Fibroblast of lung (primary cell): ENCODE measurements at regions not wholly inside any gene's neighbourhood (a gene's known extent, or its start where the extent isn't known, plus 50 kb on each side); places are given as distances from the start of the nearest gene placed in this dataset.

ENCODE experiments used
- DNase-seq, 2 donors: peaks; one replicate each; pipeline versions ENCODE4 v3.0.0 to v3.0.0-alpha.2; 2010; ENCODE audit warnings: low read depth in 2 of 2
- H2AFZ ChIP-seq: 2 replicates; pipeline ENCODE4 v1.5.1; 2012; ENCODE audit warnings: low read length, control low read depth, inconsistent platforms
- H3K27ac ChIP-seq: 2 replicates; pipeline ENCODE4 v1.5.1; 2011; ENCODE audit warnings: low read length, control low read depth; ENCODE audit not compliant: insufficient read depth
- H3K27me3 ChIP-seq: 2 replicates; pipeline ENCODE4 v1.5.1; 2011; ENCODE audit warnings: mild to moderate bottlenecking, low read length; ENCODE audit not compliant: control insufficient read depth, insufficient read depth
- H3K36me3 ChIP-seq: 2 replicates; pipeline ENCODE4 v1.5.1; 2011; ENCODE audit warnings: low read length; ENCODE audit not compliant: control insufficient read depth, insufficient read depth
- H3K4me1 ChIP-seq: 2 replicates; pipeline ENCODE4 v1.5.1; 2011; ENCODE audit warnings: low read length; ENCODE audit not compliant: control insufficient read depth, insufficient read depth; ENCODE audit errors: extremely low read depth
- H3K4me2 ChIP-seq: 2 replicates; pipeline ENCODE4 v1.5.1; 2011; ENCODE audit warnings: low read length, control low read depth; ENCODE audit not compliant: insufficient read depth; ENCODE audit errors: extremely low read depth
- H3K4me3 ChIP-seq, 4 experiments: fragments of 200-600 bp in 1 of 4; sonication (generic) in 1 of 4; replicated peaks in 1 of 4; 2 replicates each; pipeline ENCODE4 v1.5.1; 2011 to 2016; ENCODE audit warnings: low read length in 4 of 4, low read depth in 3 of 4, mild to moderate bottlenecking in 3 of 4, control low read depth in 2 of 4, inconsistent platforms in 1 of 4, mixed read lengths in 1 of 4; ENCODE audit not compliant: insufficient read depth in 1 of 4; ENCODE audit errors: control extremely low read depth in 1 of 4
- H3K79me2 ChIP-seq: 2 replicates; pipeline ENCODE4 v1.5.1; 2012; ENCODE audit warnings: mild to moderate bottlenecking, low read length, inconsistent platforms; ENCODE audit not compliant: control insufficient read depth, insufficient read depth
- H3K9ac ChIP-seq: 2 replicates; pipeline ENCODE4 v1.5.1; 2011; ENCODE audit warnings: mild to moderate bottlenecking, low read length, control low read depth; ENCODE audit not compliant: insufficient read depth
- H3K9me3 ChIP-seq: 2 replicates; pipeline ENCODE4 v1.5.1; 2012; ENCODE audit warnings: low read depth, low read length; ENCODE audit not compliant: control insufficient read depth, insufficient read depth
- H4K20me1 ChIP-seq: 2 replicates; pipeline ENCODE4 v1.5.1; 2011; ENCODE audit warnings: low read length; ENCODE audit not compliant: control insufficient read depth, insufficient read depth; ENCODE audit errors: extremely low read depth
- EZH2 ChIP-seq: IDR thresholded peaks from 2 replicates; pipeline ENCODE4 v1.5.1; 2012; ENCODE audit warnings: low read length, control low read depth, mild to moderate bottlenecking; ENCODE audit errors: missing control alignments
- TF ChIP-seq, protein P1 (sequence below), 2 donors: IDR thresholded peaks in 1 of 2; conservative IDR thresholded peaks in 1 of 2; 1 replicate in 1 of 2; 2 replicates in 1 of 2; pipeline ENCODE4 v1.5.1; 2011 to 2012; ENCODE audit warnings: low read length in 2 of 2, control low read depth in 1 of 2, inconsistent platforms in 1 of 2, low read depth in 1 of 2, mild to moderate bottlenecking in 1 of 2

DNA sequence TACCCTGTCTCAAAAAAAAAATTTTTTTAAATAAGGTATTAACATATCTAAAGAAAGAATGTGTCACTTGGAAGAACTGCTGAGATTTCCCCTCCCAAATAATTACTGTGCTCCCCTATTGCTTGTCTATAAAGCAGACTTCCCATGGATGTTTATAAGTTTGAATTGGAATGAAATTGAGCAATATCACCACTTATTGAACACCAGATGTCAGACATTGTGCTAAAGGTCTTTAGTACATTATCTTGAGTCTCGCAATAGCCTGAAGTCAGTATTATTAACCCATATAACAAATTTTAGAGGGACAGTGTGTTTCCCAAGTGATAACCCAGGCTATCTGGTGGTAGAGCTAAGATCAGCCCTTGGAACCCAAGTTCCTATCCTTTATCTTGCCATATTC, 69.0 kb upstream of the EPCAM start:
- no peak overlapping the region for H3K4me3 ChIP-seq
- no peak overlapping the region for H3K9ac ChIP-seq
- no peaks in the 10 kb centered on the region for H4K20me1 ChIP-seq
- TF ChIP-seq, protein P1, sequence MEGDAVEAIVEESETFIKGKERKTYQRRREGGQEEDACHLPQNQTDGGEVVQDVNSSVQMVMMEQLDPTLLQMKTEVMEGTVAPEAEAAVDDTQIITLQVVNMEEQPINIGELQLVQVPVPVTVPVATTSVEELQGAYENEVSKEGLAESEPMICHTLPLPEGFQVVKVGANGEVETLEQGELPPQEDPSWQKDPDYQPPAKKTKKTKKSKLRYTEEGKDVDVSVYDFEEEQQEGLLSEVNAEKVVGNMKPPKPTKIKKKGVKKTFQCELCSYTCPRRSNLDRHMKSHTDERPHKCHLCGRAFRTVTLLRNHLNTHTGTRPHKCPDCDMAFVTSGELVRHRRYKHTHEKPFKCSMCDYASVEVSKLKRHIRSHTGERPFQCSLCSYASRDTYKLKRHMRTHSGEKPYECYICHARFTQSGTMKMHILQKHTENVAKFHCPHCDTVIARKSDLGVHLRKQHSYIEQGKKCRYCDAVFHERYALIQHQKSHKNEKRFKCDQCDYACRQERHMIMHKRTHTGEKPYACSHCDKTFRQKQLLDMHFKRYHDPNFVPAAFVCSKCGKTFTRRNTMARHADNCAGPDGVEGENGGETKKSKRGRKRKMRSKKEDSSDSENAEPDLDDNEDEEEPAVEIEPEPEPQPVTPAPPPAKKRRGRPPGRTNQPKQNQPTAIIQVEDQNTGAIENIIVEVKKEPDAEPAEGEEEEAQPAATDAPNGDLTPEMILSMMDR (conservative IDR thresholded peaks at IDR 0.05 in 1 of 2, IDR thresholded peaks at IDR 0.05 in 1 of 2; ENCODE audit: low read depth in 1 of 2, low read length in 2 of 2): no peak
- TF ChIP-seq EZH2: no peak
- no peaks in the 10 kb centered on the region for H3K36me3 ChIP-seq
- peak in 1 of 2 donors; percentile 50 for DNase-seq
- no peak overlapping the region for H3K27ac ChIP-seq
- H3K4me2 ChIP-seq: no peak overlapping the region
- H3K79me2 ChIP-seq: no peaks in the 10 kb centered on the region
- H2AFZ ChIP-seq: no peak overlapping the region
- no peaks in the 10 kb centered on the region for H3K27me3 ChIP-seq
- no peaks in the 10 kb centered on the region for H3K4me1 ChIP-seq
- H3K9me3 ChIP-seq: no peaks in the 10 kb centered on the region

DNA sequence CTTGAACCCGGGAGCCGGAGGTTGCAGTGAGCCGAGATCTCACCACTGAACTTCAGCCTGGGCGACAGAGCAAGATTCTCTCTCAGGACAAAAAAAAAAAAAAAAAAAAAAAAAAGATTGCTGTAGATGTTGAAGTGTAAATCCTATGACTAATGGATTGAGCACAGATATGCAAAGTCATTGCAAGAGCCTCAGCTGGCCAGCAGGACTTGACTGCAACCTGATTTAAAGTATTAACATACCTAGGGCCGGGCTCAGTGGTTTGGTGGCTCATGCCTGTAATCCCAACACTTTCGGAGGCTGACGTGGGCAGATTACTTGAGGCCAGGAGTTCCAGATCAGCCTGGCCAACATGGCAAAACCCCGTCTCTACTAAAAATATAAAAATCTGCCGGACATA, 69.6 kb upstream of the EPCAM start:
- Histone ChIP-seq H3K9ac (no peak overlapping the region), H3K27ac (no peak overlapping the region), H4K20me1 (no peaks in the 10 kb centered on the region), H3K4me3 (no peak overlapping the region), H3K36me3 (no peaks in the 10 kb centered on the region), H2AFZ (no peak overlapping the region), H3K4me1 (no peaks in the 10 kb centered on the region), H3K9me3 (no peaks in the 10 kb centered on the region), H3K27me3 (no peaks in the 10 kb centered on the region), H3K4me2 (no peak overlapping the region), H3K79me2 (no peaks in the 10 kb centered on the region)
- TF ChIP-seq, protein P1 (conservative IDR thresholded peaks at IDR 0.05 in 1 of 2, IDR thresholded peaks at IDR 0.05 in 1 of 2; ENCODE audit: low read depth in 1 of 2, low read length in 2 of 2): no peak
- no peak for TF ChIP-seq EZH2
- DNase-seq: peak; percentile 66 to 91

- Histone ChIP-seq H3K4me1 (no peaks in the 10 kb centered on the region), H3K27me3 (no peaks in the 10 kb centered on the region), H2AFZ (no peak overlapping the region), H3K4me3 (no peak overlapping the region), H4K20me1 (no peaks in the 10 kb centered on the region), H3K36me3 (no peaks in the 10 kb centered on the region), H3K27ac (no peak overlapping the region), H3K9me3 (no peaks in the 10 kb centered on the region), H3K4me2 (no peak overlapping the region), H3K79me2 (no peaks in the 10 kb centered on the region), H3K9ac (no peak overlapping the region)
- TF ChIP-seq, protein P1 (conservative IDR thresholded peaks at IDR 0.05 in 1 of 2, IDR thresholded peaks at IDR 0.05 in 1 of 2; ENCODE audit: low read depth in 1 of 2, low read length in 2 of 2): no peak
- TF ChIP-seq EZH2: no peak
- no peak for DNase-seq
These were observed 70.3 kb upstream of the EPCAM start for GRCh38 chr2:47298771-47299170.
